Mammary epithelial cell (primary cell): ENCODE measurements at regions not wholly inside any gene's neighbourhood (a gene's known extent, or its start where the extent isn't known, plus 50 kb on each side); places are given as distances from the start of the nearest gene placed in this dataset.

Experiments
- EZH2 ChIP-seq: IDR thresholded peaks from 2 replicates; pipeline ENCODE4 v1.6.1; 2012; ENCODE audit warnings: low read length, inconsistent platforms, borderline replicate concordance
- TF ChIP-seq, protein P1 (sequence below), 2 donors: IDR thresholded peaks in 1 of 2; conservative IDR thresholded peaks in 1 of 2; 2 replicates each; pipeline ENCODE4 v1.5.1; 2011 to 2012; ENCODE audit warnings: inconsistent platforms in 2 of 2, low read length in 2 of 2, mild to moderate bottlenecking in 2 of 2, control low read depth in 1 of 2, low read depth in 1 of 2; ENCODE audit not compliant: insufficient read depth in 1 of 2; ENCODE audit errors: extremely low read depth in 1 of 2

- TF ChIP-seq, protein P1, sequence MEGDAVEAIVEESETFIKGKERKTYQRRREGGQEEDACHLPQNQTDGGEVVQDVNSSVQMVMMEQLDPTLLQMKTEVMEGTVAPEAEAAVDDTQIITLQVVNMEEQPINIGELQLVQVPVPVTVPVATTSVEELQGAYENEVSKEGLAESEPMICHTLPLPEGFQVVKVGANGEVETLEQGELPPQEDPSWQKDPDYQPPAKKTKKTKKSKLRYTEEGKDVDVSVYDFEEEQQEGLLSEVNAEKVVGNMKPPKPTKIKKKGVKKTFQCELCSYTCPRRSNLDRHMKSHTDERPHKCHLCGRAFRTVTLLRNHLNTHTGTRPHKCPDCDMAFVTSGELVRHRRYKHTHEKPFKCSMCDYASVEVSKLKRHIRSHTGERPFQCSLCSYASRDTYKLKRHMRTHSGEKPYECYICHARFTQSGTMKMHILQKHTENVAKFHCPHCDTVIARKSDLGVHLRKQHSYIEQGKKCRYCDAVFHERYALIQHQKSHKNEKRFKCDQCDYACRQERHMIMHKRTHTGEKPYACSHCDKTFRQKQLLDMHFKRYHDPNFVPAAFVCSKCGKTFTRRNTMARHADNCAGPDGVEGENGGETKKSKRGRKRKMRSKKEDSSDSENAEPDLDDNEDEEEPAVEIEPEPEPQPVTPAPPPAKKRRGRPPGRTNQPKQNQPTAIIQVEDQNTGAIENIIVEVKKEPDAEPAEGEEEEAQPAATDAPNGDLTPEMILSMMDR (conservative IDR thresholded peaks at IDR 0.05 in 1 of 2, IDR thresholded peaks at IDR 0.05 in 1 of 2; ENCODE audit: extremely low read depth in 1 of 2, insufficient read depth in 1 of 2, low read depth in 1 of 2, low read length in 2 of 2), result no peak
- no peak for TF ChIP-seq EZH2
These were observed 394.9 kb upstream of the TRIB2 start for GRCh38 chr2:12321886-12322285.
